Lower leg skin (tissue), 3 donors: ENCODE measurements at regions not wholly inside any gene's neighbourhood (a gene's known extent, or its start where the extent isn't known, plus 50 kb on each side); places are given as distances from the start of the nearest gene placed in this dataset.

Experiments
- POLR2A ChIP-seq, 2 donors: fragments of 450-650 bp; IDR thresholded peaks; one replicate each; pipeline ENCODE4 v1.6.1; 2016 to 2017; ENCODE audit warnings: antibody characterized with exemption in 2 of 2, mild to moderate bottlenecking in 1 of 2, moderate library complexity in 1 of 2
- TF ChIP-seq, protein P1 (sequence below), 3 donors: fragments of 450-650 bp; IDR thresholded peaks; one replicate each; pipeline ENCODE4 v1.5.1; 2016; ENCODE audit warnings: antibody characterized with exemption in 3 of 3, mild to moderate bottlenecking in 3 of 3, moderate library complexity in 2 of 3

DNA sequence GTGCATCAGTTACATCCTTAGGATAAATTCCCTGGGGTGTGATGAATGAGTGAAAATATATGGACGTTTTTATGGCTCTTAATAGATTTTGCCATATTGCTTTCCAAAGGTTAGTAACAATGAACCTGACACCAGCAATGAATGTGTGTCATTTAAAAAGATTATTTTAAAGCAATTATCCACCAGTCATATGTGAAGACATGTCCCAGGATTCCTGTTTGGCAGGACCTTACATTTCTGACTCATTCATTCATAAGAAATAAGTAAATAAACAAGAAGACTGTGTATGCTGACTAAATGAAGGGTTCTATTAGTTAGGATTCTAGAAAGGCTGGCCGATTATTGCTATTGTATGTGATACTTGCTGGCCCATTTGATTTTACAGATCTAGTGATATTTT is 201.5 kb downstream of the SOX2 start:
- no peak for TF ChIP-seq POLR2A (IDR thresholded peaks at IDR 0.05)
- TF ChIP-seq, protein P1, sequence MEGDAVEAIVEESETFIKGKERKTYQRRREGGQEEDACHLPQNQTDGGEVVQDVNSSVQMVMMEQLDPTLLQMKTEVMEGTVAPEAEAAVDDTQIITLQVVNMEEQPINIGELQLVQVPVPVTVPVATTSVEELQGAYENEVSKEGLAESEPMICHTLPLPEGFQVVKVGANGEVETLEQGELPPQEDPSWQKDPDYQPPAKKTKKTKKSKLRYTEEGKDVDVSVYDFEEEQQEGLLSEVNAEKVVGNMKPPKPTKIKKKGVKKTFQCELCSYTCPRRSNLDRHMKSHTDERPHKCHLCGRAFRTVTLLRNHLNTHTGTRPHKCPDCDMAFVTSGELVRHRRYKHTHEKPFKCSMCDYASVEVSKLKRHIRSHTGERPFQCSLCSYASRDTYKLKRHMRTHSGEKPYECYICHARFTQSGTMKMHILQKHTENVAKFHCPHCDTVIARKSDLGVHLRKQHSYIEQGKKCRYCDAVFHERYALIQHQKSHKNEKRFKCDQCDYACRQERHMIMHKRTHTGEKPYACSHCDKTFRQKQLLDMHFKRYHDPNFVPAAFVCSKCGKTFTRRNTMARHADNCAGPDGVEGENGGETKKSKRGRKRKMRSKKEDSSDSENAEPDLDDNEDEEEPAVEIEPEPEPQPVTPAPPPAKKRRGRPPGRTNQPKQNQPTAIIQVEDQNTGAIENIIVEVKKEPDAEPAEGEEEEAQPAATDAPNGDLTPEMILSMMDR (IDR thresholded peaks at IDR 0.05): no peak
